ENCODE measurements at regions not wholly inside any gene's neighbourhood (a gene's known extent, or its start where the extent isn't known, plus 50 kb on each side); places are given as distances from the start of the nearest gene placed in this dataset.

DNA sequence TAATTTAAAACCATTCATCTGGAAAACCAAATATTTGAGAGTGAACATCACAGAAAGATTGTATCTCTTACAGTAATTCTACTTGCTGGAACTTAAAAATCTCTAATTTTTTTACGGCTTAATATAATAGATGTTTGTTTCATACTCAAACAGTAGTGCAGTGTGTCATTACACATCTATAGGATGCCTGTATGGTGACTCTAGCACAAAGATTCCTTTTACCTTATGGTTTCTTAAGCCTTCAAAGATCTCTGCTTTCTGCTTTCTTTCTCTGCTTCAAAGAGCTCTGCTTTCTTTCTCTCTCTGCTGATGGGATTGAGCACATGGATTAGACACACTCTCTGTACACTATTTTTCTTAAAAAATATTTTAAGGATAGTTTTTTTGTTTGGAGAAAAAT, 374.0 kb upstream of the CDH9 start:
- TF ChIP-seq RARB (CRISPR knock-in tag; IDR thresholded peaks at IDR 0.05) (no peak), OSR1 (CRISPR knock-in tag; IDR thresholded peaks at IDR 0.05) (no peak), ZNF70 (CRISPR knock-in tag; IDR thresholded peaks at IDR 0.05) (no peak), ZNF565 (CRISPR knock-in tag; conservative IDR thresholded peaks at IDR 0.05; ENCODE audit: low read depth) (no peak), ZNF8 (CRISPR knock-in tag; IDR thresholded peaks at IDR 0.05) (no peak), CSDC2 (CRISPR knock-in tag; IDR thresholded peaks at IDR 0.05) (no peak), ZFP3 (CRISPR knock-in tag; IDR thresholded peaks at IDR 0.05) (no peak)

DNA sequence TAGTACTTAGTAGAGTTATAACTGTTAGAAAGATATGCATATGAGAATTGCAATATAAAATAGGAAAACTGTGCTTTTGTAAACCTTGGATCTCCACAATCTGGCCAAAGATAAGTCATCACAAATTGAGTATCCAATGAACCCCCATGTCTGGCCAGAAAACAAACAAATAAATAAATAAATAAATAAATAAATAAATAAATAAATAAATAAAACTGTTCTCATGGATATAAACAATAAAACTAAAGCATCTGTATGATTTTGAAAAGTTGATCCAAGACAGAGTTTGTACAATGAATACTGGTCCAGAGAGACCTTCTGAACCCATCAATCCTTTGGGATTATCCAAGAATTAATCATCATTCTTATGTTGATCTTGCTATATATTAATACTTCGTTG, 367.6 kb upstream of the CDH9 start:
- ATAC-seq: no peak

More for the DNA sequence above, 374.0 kb upstream of the CDH9 start:
- ATAC-seq: no peak

DNA sequence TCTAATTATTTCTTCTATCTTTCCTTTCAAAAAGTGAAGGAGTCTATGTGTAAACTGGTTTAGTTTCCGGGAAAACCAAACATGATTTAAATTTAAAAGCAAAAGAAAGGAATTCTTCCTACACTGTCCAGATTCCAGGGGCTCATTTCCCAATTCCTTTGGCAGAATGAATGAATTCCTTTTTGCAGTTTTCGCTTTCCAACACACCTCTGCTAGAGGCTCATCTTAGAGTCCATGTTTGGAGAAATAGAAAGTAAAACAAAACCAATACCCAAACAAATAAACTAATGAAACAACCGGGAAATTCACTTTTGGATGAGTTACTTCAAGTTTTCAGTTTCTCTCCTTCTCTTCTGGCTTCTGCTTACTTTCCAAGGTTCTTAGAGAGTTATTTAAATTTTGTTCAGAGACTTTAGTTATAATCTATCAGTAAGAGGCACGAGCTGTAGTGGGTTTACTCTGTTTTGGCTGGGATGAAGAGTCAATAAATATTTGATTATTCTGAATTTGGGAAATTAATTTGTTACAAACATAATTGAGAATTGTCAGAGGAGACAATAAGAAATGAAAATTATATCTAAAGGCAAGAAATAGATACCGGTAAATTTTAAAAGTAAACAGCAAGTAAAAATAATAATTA, 365.0 kb upstream of the CDH9 start:
- ATAC-seq: peak; percentile 75

More for the DNA sequence above, 367.6 kb upstream of the CDH9 start:
- no peak for TF ChIP-seq RARB (CRISPR knock-in tag; IDR thresholded peaks at IDR 0.05)
- TF ChIP-seq BACH2 (CRISPR knock-in tag; IDR thresholded peaks at IDR 0.05; ENCODE audit: borderline replicate concordance): no peak
- TF ChIP-seq, protein P1, sequence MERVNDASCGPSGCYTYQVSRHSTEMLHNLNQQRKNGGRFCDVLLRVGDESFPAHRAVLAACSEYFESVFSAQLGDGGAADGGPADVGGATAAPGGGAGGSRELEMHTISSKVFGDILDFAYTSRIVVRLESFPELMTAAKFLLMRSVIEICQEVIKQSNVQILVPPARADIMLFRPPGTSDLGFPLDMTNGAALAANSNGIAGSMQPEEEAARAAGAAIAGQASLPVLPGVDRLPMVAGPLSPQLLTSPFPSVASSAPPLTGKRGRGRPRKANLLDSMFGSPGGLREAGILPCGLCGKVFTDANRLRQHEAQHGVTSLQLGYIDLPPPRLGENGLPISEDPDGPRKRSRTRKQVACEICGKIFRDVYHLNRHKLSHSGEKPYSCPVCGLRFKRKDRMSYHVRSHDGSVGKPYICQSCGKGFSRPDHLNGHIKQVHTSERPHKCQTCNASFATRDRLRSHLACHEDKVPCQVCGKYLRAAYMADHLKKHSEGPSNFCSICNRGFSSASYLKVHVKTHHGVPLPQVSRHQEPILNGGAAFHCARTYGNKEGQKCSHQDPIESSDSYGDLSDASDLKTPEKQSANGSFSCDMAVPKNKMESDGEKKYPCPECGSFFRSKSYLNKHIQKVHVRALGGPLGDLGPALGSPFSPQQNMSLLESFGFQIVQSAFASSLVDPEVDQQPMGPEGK (CRISPR knock-in tag; IDR thresholded peaks at IDR 0.05; ENCODE audit: borderline replicate concordance): no peak

More for the DNA sequence above, 365.0 kb upstream of the CDH9 start:
- TF ChIP-seq BACH2 (CRISPR knock-in tag; IDR thresholded peaks at IDR 0.05; ENCODE audit: borderline replicate concordance) (no peak), ARNTL (CRISPR knock-in tag; IDR thresholded peaks at IDR 0.05; ENCODE audit: borderline replicate concordance, low read depth) (no peak), RARB (CRISPR knock-in tag; IDR thresholded peaks at IDR 0.05) (no peak), OSR1 (CRISPR knock-in tag; IDR thresholded peaks at IDR 0.05) (no peak), ZNF70 (CRISPR knock-in tag; IDR thresholded peaks at IDR 0.05) (no peak), ZC3H10 (CRISPR knock-in tag; IDR thresholded peaks at IDR 0.05) (no peak), ESRRG (CRISPR knock-in tag; IDR thresholded peaks at IDR 0.05) (no peak), GLIS3 (CRISPR knock-in tag; IDR thresholded peaks at IDR 0.05) (no peak), SNAI2 (CRISPR knock-in tag; IDR thresholded peaks at IDR 0.05) (no peak), TCF4 (CRISPR knock-in tag; IDR thresholded peaks at IDR 0.05; ENCODE audit: borderline replicate concordance) (no peak), ZFP30 (CRISPR knock-in tag; IDR thresholded peaks at IDR 0.05) (no peak), TOX (CRISPR knock-in tag; IDR thresholded peaks at IDR 0.05; ENCODE audit: borderline replicate concordance) (no peak), ISL1 (CRISPR knock-in tag; IDR thresholded peaks at IDR 0.05) (no peak)
- TF ChIP-seq, protein P2, sequence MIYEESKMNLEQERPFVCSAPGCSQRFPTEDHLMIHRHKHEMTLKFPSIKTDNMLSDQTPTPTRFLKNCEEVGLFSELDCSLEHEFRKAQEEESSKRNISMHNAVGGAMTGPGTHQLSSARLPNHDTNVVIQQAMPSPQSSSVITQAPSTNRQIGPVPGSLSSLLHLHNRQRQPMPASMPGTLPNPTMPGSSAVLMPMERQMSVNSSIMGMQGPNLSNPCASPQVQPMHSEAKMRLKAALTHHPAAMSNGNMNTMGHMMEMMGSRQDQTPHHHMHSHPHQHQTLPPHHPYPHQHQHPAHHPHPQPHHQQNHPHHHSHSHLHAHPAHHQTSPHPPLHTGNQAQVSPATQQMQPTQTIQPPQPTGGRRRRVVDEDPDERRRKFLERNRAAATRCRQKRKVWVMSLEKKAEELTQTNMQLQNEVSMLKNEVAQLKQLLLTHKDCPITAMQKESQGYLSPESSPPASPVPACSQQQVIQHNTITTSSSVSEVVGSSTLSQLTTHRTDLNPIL (CRISPR knock-in tag; IDR thresholded peaks at IDR 0.05; ENCODE audit: low read depth): no peak
- TF ChIP-seq, protein P3, sequence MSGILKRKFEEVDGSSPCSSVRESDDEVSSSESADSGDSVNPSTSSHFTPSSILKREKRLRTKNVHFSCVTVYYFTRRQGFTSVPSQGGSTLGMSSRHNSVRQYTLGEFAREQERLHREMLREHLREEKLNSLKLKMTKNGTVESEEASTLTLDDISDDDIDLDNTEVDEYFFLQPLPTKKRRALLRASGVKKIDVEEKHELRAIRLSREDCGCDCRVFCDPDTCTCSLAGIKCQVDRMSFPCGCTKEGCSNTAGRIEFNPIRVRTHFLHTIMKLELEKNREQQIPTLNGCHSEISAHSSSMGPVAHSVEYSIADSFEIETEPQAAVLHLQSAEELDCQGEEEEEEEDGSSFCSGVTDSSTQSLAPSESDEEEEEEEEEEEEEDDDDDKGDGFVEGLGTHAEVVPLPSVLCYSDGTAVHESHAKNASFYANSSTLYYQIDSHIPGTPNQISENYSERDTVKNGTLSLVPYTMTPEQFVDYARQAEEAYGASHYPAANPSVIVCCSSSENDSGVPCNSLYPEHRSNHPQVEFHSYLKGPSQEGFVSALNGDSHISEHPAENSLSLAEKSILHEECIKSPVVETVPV (CRISPR knock-in tag; IDR thresholded peaks at IDR 0.05): no peak
- TF ChIP-seq, protein P1 (CRISPR knock-in tag; IDR thresholded peaks at IDR 0.05; ENCODE audit: borderline replicate concordance): no peak
- TF ChIP-seq, protein P4, sequence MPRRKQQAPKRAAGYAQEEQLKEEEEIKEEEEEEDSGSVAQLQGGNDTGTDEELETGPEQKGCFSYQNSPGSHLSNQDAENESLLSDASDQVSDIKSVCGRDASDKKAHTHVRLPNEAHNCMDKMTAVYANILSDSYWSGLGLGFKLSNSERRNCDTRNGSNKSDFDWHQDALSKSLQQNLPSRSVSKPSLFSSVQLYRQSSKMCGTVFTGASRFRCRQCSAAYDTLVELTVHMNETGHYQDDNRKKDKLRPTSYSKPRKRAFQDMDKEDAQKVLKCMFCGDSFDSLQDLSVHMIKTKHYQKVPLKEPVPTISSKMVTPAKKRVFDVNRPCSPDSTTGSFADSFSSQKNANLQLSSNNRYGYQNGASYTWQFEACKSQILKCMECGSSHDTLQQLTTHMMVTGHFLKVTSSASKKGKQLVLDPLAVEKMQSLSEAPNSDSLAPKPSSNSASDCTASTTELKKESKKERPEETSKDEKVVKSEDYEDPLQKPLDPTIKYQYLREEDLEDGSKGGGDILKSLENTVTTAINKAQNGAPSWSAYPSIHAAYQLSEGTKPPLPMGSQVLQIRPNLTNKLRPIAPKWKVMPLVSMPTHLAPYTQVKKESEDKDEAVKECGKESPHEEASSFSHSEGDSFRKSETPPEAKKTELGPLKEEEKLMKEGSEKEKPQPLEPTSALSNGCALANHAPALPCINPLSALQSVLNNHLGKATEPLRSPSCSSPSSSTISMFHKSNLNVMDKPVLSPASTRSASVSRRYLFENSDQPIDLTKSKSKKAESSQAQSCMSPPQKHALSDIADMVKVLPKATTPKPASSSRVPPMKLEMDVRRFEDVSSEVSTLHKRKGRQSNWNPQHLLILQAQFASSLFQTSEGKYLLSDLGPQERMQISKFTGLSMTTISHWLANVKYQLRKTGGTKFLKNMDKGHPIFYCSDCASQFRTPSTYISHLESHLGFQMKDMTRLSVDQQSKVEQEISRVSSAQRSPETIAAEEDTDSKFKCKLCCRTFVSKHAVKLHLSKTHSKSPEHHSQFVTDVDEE (CRISPR knock-in tag; IDR thresholded peaks at IDR 0.05): no peak

All from SK-N-SH treated with all-trans-retinoic acid at 6 μM for 48 hours (cell line).